Urinary bladder (tissue), 3 donors: ENCODE measurements at regions not wholly inside any gene's neighbourhood (a gene's known extent, or its start where the extent isn't known, plus 50 kb on each side); places are given as distances from the start of the nearest gene placed in this dataset.
"Not testable (repeated sequence)": the region's sequence is repeated elsewhere in the genome, so short reads cannot be mapped to it uniquely, and the experiment has no call there.

Source experiments
- DNase-seq: peaks from one replicate; pipeline ENCODE4 v3.0.0-alpha.2; 2015; ENCODE audit errors: extremely low spot score
- H3K27ac ChIP-seq: one replicate; pipeline ENCODE4 v1.5.1; 2013; ENCODE audit warnings: low read depth, mild to moderate bottlenecking, moderate library complexity
- H3K36me3 ChIP-seq: one replicate; pipeline ENCODE4 v1.6.1; 2013; ENCODE audit warnings: mild to moderate bottlenecking, moderate library complexity; ENCODE audit not compliant: insufficient read depth
- H3K4me1 ChIP-seq: one replicate; pipeline ENCODE4 v1.6.1; 2013; ENCODE audit warnings: mild to moderate bottlenecking, moderate library complexity; ENCODE audit not compliant: insufficient read depth
- H3K4me3 ChIP-seq: one replicate; pipeline ENCODE4 v1.5.1; 2013; ENCODE audit warnings: low read depth, low read length
- WGBS: extraction: QIAGEN DNeasy Blood & Tissue Kit; methylation state at CpG from one replicate; pipeline ENCODE4 v1.1.7; 2013; 5-methylcytosine and 5-hydroxymethylcytosine counted together
- donor health status: healthy with polysubstance abuse.
- donor health status: healthy.

- no peaks in the 10 kb centered on the region for H3K36me3 ChIP-seq
- no peaks in the 10 kb centered on the region for H3K4me1 ChIP-seq
- no peak overlapping the region for H3K27ac ChIP-seq
- 91% methylated on average over 3 of the region's 3 CpGs for WGBS
- no peak overlapping the region for H3K4me3 ChIP-seq
- DNase-seq, result no peak
These were observed 100.4 kb upstream of the GALNT18 start for GRCh38 chr11:11722246-11722645.

- no peaks in the 10 kb centered on the region for H3K36me3 ChIP-seq
- DNase-seq, result no peak
- no peaks in the 10 kb centered on the region for H3K4me1 ChIP-seq
- H3K27ac ChIP-seq, result no peak overlapping the region
- 60% methylated on average over 3 of the region's 3 CpGs for WGBS
- H3K4me3 ChIP-seq, result no peak overlapping the region
These were observed 96.7 kb upstream of the GALNT18 start for GRCh38 chr11:11718511-11718910.

GRCh38 chr11:11717064-11717725, 95.4 kb upstream of the GALNT18 start:
- DNase-seq, result no peak
- WGBS, result 90% methylated on average over 15 of the region's 15 CpGs

GRCh38 chr11:11715075-11715474, 93.3 kb upstream of the GALNT18 start:
- 70% methylated on average over 1 of the region's 1 CpG for WGBS
- H3K4me1 ChIP-seq, DNase-seq, H3K4me3 ChIP-seq, H3K27ac ChIP-seq, H3K36me3 ChIP-seq: not testable (repeated sequence)

More at GRCh38 chr11:11717064-11717725, 95.4 kb upstream of the GALNT18 start:
- Histone ChIP-seq H3K27ac (no peak overlapping the region), H3K4me3 (no peak overlapping the region), H3K4me1 (no peaks in the 10 kb centered on the region), H3K36me3 (no peaks in the 10 kb centered on the region)

GRCh38 chr11:11710556-11710955, 88.8 kb upstream of the GALNT18 start:
- Histone ChIP-seq H3K4me3 (no peak overlapping the region), H3K27ac (no peak overlapping the region), H3K4me1 (no peaks in the 10 kb centered on the region), H3K36me3 (no peaks in the 10 kb centered on the region)
- WGBS, result 80% methylated on average over 4 of the region's 4 CpGs
- DNase-seq, result no peak

GRCh38 chr11:11709447-11710239, 87.8 kb upstream of the GALNT18 start:
- Histone ChIP-seq H3K27ac (no peak overlapping the region), H3K36me3 (no peaks in the 10 kb centered on the region), H3K4me3 (no peak overlapping the region), H3K4me1 (no peaks in the 10 kb centered on the region)
- DNase-seq, result no peak
- 92% methylated on average over 7 of the region's 7 CpGs for WGBS

- WGBS, result 51% methylated on average over 1 of the region's 1 CpG
- Histone ChIP-seq H3K36me3 (no peaks in the 10 kb centered on the region), H3K4me3 (no peak overlapping the region), H3K4me1 (no peaks in the 10 kb centered on the region), H3K27ac (no peak overlapping the region)
- DNase-seq, result no peak
These were observed 86.5 kb upstream of the GALNT18 start for GRCh38 chr11:11708256-11708655.

GRCh38 chr11:11706028-11706427, 84.2 kb upstream of the GALNT18 start:
- no peak for DNase-seq

GRCh38 chr11:11703885-11704284, 82.1 kb upstream of the GALNT18 start:
- WGBS, result 96% methylated on average over 1 of the region's 1 CpG
- Histone ChIP-seq H3K27ac (no peak overlapping the region), H3K4me1 (no peaks in the 10 kb centered on the region)

More at GRCh38 chr11:11706028-11706427, 84.2 kb upstream of the GALNT18 start:
- 75% methylated on average over 4 of the region's 4 CpGs for WGBS
- Histone ChIP-seq H3K27ac (no peak overlapping the region), H3K4me3 (no peak overlapping the region), H3K36me3 (no peaks in the 10 kb centered on the region), H3K4me1 (no peaks in the 10 kb centered on the region)

GRCh38 chr11:11701070-11701469, 79.3 kb upstream of the GALNT18 start:
- Histone ChIP-seq H3K36me3 (no peaks in the 10 kb centered on the region), H3K27ac (no peak overlapping the region), H3K4me3 (no peak overlapping the region), H3K4me1 (no peaks in the 10 kb centered on the region)
- WGBS, result 45% methylated on average over 4 of the region's 4 CpGs
- DNase-seq, result no peak

More at GRCh38 chr11:11703885-11704284, 82.1 kb upstream of the GALNT18 start:
- Histone ChIP-seq H3K4me3 (no peak overlapping the region), H3K36me3 (no peaks in the 10 kb centered on the region)
- no peak for DNase-seq

- H3K27ac ChIP-seq, result no peak overlapping the region
- no peaks in the 10 kb centered on the region for H3K4me1 ChIP-seq
- no peaks in the 10 kb centered on the region for H3K36me3 ChIP-seq
- no peak for DNase-seq
- H3K4me3 ChIP-seq, result no peak overlapping the region
- 71% methylated on average over 1 of the region's 1 CpG for WGBS
These were observed 76.0 kb upstream of the GALNT18 start for GRCh38 chr11:11697796-11698195.

- no peaks in the 10 kb centered on the region for H3K4me1 ChIP-seq
- 66% methylated on average over 13 of the region's 13 CpGs for WGBS
- H3K36me3 ChIP-seq, result no peaks in the 10 kb centered on the region
- H3K27ac ChIP-seq, result no peak overlapping the region
- H3K4me3 ChIP-seq, result no peak overlapping the region
- DNase-seq, result no peak
These were observed 69.7 kb upstream of the GALNT18 start for GRCh38 chr11:11691296-11692151.

GRCh38 chr11:11681536-11681935, 59.7 kb upstream of the GALNT18 start:
- H3K4me3 ChIP-seq, result no peak overlapping the region
- no peak overlapping the region for H3K27ac ChIP-seq
- DNase-seq, result no peak
- no peaks in the 10 kb centered on the region for H3K4me1 ChIP-seq
- H3K36me3 ChIP-seq, result no peaks in the 10 kb centered on the region
